ENCODE measurements at regions not wholly inside any gene's neighbourhood (a gene's known extent, or its start where the extent isn't known, plus 50 kb on each side); places are given as distances from the start of the nearest gene placed in this dataset.

GRCh38 chr7:136102881-136103280, 125.7 kb upstream of the MTPN start:
- TF ChIP-seq, protein P1, sequence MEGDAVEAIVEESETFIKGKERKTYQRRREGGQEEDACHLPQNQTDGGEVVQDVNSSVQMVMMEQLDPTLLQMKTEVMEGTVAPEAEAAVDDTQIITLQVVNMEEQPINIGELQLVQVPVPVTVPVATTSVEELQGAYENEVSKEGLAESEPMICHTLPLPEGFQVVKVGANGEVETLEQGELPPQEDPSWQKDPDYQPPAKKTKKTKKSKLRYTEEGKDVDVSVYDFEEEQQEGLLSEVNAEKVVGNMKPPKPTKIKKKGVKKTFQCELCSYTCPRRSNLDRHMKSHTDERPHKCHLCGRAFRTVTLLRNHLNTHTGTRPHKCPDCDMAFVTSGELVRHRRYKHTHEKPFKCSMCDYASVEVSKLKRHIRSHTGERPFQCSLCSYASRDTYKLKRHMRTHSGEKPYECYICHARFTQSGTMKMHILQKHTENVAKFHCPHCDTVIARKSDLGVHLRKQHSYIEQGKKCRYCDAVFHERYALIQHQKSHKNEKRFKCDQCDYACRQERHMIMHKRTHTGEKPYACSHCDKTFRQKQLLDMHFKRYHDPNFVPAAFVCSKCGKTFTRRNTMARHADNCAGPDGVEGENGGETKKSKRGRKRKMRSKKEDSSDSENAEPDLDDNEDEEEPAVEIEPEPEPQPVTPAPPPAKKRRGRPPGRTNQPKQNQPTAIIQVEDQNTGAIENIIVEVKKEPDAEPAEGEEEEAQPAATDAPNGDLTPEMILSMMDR (IDR thresholded peaks at IDR 0.05; ENCODE audit: insufficient read depth, low read length, poor library complexity, severe bottlenecking): no peak
- TF ChIP-seq EZH2phosphoT487 (conservative IDR thresholded peaks at IDR 0.05; ENCODE audit: low read length): no peak
